Mesenchymal stem cell (in vitro differentiated cells and primary cell): ENCODE measurements at regions not wholly inside any gene's neighbourhood (a gene's known extent, or its start where the extent isn't known, plus 50 kb on each side); places are given as distances from the start of the nearest gene placed in this dataset.

Source experiments
- DNase-seq: peaks from one replicate; pipeline ENCODE4 v3.0.0-alpha.2; 2013
- H2AFZ ChIP-seq: one replicate; pipeline ENCODE4 v1.6.1; 2013; ENCODE audit warnings: low read depth, mild to moderate bottlenecking, control low read depth, inconsistent platforms, low read length, moderate library complexity
- H2AK5ac ChIP-seq: 2 replicates; pipeline ENCODE4 v1.6.1; 2013; ENCODE audit warnings: low read length, moderate library complexity, mild to moderate bottlenecking, inconsistent platforms; ENCODE audit not compliant: severe bottlenecking
- H2BK120ac ChIP-seq: one replicate; pipeline ENCODE4 v1.6.1; 2013; ENCODE audit warnings: low read depth, mild to moderate bottlenecking, inconsistent platforms, low read length, moderate library complexity
- H2BK12ac ChIP-seq, 2 experiments: one replicate each; pipeline ENCODE4 v1.6.1; 2013; ENCODE audit warnings: inconsistent platforms in 2 of 2, low read length in 2 of 2, mild to moderate bottlenecking in 2 of 2, moderate library complexity in 2 of 2, control low read depth in 1 of 2
- H2BK15ac ChIP-seq: one replicate; pipeline ENCODE4 v1.6.1; 2013; ENCODE audit warnings: mild to moderate bottlenecking, low read depth, inconsistent platforms; ENCODE audit not compliant: poor library complexity, severe bottlenecking
- H2BK5ac ChIP-seq: 2 replicates; pipeline ENCODE4 v1.6.1; 2013; ENCODE audit warnings: low read depth, mild to moderate bottlenecking, low read length, control low read depth, inconsistent platforms; ENCODE audit not compliant: poor library complexity, severe bottlenecking
- H3K14ac ChIP-seq, 2 experiments: one replicate each; pipeline ENCODE4 v1.6.1; 2013; ENCODE audit warnings: inconsistent platforms in 2 of 2, low read length in 2 of 2, control low read depth in 1 of 2, mild to moderate bottlenecking in 1 of 2, moderate library complexity in 1 of 2
- H3K18ac ChIP-seq, 2 experiments: one replicate each; pipeline ENCODE4 v1.6.1; 2013; ENCODE audit warnings: inconsistent platforms in 2 of 2, low read length in 2 of 2, control low read depth in 1 of 2, low read depth in 1 of 2, mild to moderate bottlenecking in 1 of 2
- H3K23ac ChIP-seq, 2 experiments: one replicate each; pipeline ENCODE4 v1.6.1; 2013; ENCODE audit warnings: inconsistent platforms in 2 of 2, low read length in 2 of 2, mild to moderate bottlenecking in 2 of 2, moderate library complexity in 2 of 2, control low read depth in 1 of 2
- H3K27ac ChIP-seq: 2 replicates; pipeline ENCODE4 v1.5.1; 2013; ENCODE audit warnings: mild to moderate bottlenecking, moderate library complexity, low read length, control low read depth, inconsistent platforms; ENCODE audit not compliant: poor library complexity, severe bottlenecking
- H3K27me3 ChIP-seq, 2 experiments: 2 replicates each; pipeline versions ENCODE4 v1.6.1 to v1.7.0; 2013; ENCODE audit warnings: low read length in 2 of 2, mild to moderate bottlenecking in 2 of 2, moderate library complexity in 2 of 2, control low read depth in 1 of 2, inconsistent platforms in 1 of 2; ENCODE audit not compliant: control insufficient read depth in 1 of 2, insufficient read depth in 1 of 2
- H3K36me3 ChIP-seq, 2 experiments: 2 replicates each; pipeline versions ENCODE4 v1.6.1 to v1.7.0; 2013; ENCODE audit warnings: low read length in 2 of 2, control low read depth in 1 of 2, inconsistent platforms in 1 of 2, low read depth in 1 of 2, mild to moderate bottlenecking in 1 of 2; ENCODE audit not compliant: insufficient read depth in 2 of 2, control insufficient read depth in 1 of 2
- H3K4ac ChIP-seq, 2 experiments: one replicate each; pipeline ENCODE4 v1.6.1; 2013; ENCODE audit warnings: inconsistent platforms in 2 of 2, low read length in 2 of 2, mild to moderate bottlenecking in 2 of 2, moderate library complexity in 2 of 2, control low read depth in 1 of 2, low read depth in 1 of 2
- H3K4me1 ChIP-seq: 2 replicates; pipeline ENCODE4 v1.6.1; 2013; ENCODE audit warnings: low read depth, low read length, control low read depth; ENCODE audit not compliant: control insufficient read depth, insufficient read depth
- H3K4me2 ChIP-seq: 2 replicates; pipeline ENCODE4 v1.6.1; 2013; ENCODE audit warnings: low read length, mild to moderate bottlenecking, inconsistent platforms; ENCODE audit not compliant: poor library complexity, severe bottlenecking
- H3K4me3 ChIP-seq, 2 experiments: 2 replicates each; pipeline versions ENCODE4 v1.5.1 to v1.7.0; 2013; ENCODE audit warnings: low read length in 2 of 2, mild to moderate bottlenecking in 2 of 2, control low read depth in 1 of 2, low read depth in 1 of 2; ENCODE audit not compliant: insufficient read depth in 1 of 2
- H3K79me1 ChIP-seq: replicated peaks from 2 replicates; pipeline ENCODE4 v1.6.1; 2013; ENCODE audit warnings: mild to moderate bottlenecking, control low read depth, low read length, inconsistent platforms; ENCODE audit not compliant: poor library complexity, severe bottlenecking
- H3K9ac ChIP-seq: 2 replicates; pipeline ENCODE4 v1.7.0; 2013; ENCODE audit warnings: mild to moderate bottlenecking, low read length, moderate library complexity
- H3K9me3 ChIP-seq: 2 replicates; pipeline ENCODE4 v1.7.0; 2013; ENCODE audit warnings: mild to moderate bottlenecking, low read length; ENCODE audit not compliant: control insufficient read depth
- H4K8ac ChIP-seq: one replicate; pipeline ENCODE4 v1.6.1; 2013; ENCODE audit warnings: inconsistent platforms, mild to moderate bottlenecking, low read length, moderate library complexity
- H4K91ac ChIP-seq: one replicate; pipeline ENCODE4 v1.6.1; 2013; ENCODE audit warnings: mild to moderate bottlenecking, low read length, inconsistent platforms
- WGBS: methylation state at CpG from one replicate; pipeline ENCODE4 v1.1.7; 2013; ENCODE audit warnings: mixed read lengths; 5-methylcytosine and 5-hydroxymethylcytosine counted together

- H3K9ac ChIP-seq, result no peak overlapping the region
- H4K8ac ChIP-seq, result no peak overlapping the region
- H3K4me2 ChIP-seq, result no peak overlapping the region
- no peak overlapping the region for H3K18ac ChIP-seq
- no peak overlapping the region for H2AFZ ChIP-seq
- H3K14ac ChIP-seq, result no peak overlapping the region
- no peak overlapping the region for H2BK5ac ChIP-seq
- H3K36me3 ChIP-seq, result no peaks in the 10 kb centered on the region
- H3K79me1 ChIP-seq, result no peaks in the 10 kb centered on the region
- 81% methylated on average over 14 of the region's 14 CpGs for WGBS
- H2BK12ac ChIP-seq, result no peak overlapping the region
- DNase-seq, result no peak
- H2BK120ac ChIP-seq, result no peak overlapping the region
- no peak overlapping the region for H3K23ac ChIP-seq
- H3K4me3 ChIP-seq, result no peak overlapping the region
- H3K27me3 ChIP-seq, result no peaks in the 10 kb centered on the region
- H3K4ac ChIP-seq, result no peak overlapping the region
- no peak overlapping the region for H3K27ac ChIP-seq
- H2AK5ac ChIP-seq, result no peak overlapping the region
- no peak overlapping the region for H4K91ac ChIP-seq
- H3K9me3 ChIP-seq, result no peaks in the 10 kb centered on the region
- H2BK15ac ChIP-seq, result no peak overlapping the region
- H3K4me1 ChIP-seq, result no peaks in the 10 kb centered on the region
These were observed 188.1 kb downstream of the TMEM18 start for GRCh38 chr2:489084-489483.

DNA sequence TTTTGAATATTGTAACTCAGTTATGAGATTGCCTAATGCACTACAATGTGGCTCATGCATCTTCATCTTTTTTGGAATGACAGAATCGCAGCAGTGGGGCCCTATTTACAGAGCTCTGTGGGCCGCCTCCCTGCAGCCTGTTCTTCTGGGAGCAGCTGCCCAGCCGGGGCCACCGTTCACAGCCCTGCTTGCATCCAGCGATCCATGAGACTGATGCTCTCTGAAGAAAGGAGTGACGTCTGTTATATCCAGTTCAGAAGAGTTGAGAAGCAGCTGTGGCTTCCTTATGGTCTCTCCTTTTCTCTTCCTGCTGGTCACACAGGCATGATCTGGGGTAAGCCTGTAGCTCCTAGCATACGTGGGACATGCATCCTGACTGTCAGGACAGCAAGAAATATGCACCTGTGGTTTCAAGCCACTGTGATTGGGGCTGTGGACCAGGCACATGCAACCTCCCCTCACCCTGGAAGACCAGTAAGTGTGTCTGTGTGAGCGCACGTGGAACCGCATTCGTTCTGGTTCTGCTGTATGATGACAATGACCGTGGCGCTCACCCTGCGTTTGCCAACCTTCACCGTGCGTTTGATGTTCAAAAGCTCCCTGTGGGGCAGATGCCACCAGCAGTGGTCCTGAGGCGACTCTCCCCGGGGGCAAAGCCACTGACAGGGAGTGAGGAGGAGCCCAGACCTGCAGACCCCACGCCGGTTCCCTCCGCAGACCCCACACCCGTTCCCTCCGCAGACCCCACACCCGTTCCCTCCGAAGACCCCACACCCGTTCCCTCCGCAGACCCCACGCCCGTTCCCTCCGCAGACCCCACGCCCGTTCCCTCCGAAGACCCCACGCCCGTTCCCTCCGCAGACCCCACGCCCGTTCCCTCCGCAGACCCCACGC, 189.8 kb downstream of the TMEM18 start:
- Histone ChIP-seq H2AK5ac (no peak overlapping the region), H3K18ac (no peak overlapping the region), H2BK120ac (no peak overlapping the region), H3K79me1 (no peaks in the 10 kb centered on the region), H4K91ac (no peak overlapping the region), H3K4me2 (no peak overlapping the region), H3K4me1 (no peaks in the 10 kb centered on the region), H3K36me3 (no peaks in the 10 kb centered on the region), H3K9ac (no peak overlapping the region), H2BK15ac (no peak overlapping the region), H3K27ac (no peak overlapping the region), H2BK12ac (no peak overlapping the region), H3K9me3 (no peaks in the 10 kb centered on the region), H2BK5ac (no peak overlapping the region), H3K14ac (no peak overlapping the region), H3K27me3 (no peaks in the 10 kb centered on the region), H4K8ac (no peak overlapping the region), H3K4me3 (no peak overlapping the region), H2AFZ (no peak overlapping the region), H3K23ac (no peak overlapping the region), H3K4ac (no peak overlapping the region)
- WGBS, result 87% methylated on average over 25 of the region's 40 CpGs
- DNase-seq, result no peak

DNA sequence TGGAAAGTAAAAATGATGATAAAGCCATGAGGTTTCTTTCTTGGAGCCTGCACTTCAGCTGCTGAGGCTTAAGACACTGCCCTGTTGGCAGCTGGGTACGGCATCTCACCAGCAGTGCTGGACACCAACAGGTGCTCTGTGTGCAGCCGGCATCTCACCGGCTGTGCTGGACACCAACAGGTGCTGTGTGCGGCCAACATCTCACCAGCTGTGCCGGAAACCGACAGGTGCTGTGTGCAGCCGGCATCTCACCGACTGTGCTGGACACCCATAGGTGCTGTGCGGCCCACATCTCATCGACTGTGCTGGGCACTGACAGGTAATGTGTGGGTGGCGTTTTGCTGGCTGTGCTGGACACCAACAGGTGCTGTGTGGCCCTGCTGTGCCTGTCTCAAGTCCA, 190.8 kb downstream of the TMEM18 start:
- no peak overlapping the region for H3K4me2 ChIP-seq
- H4K8ac ChIP-seq, result no peak overlapping the region

DNA sequence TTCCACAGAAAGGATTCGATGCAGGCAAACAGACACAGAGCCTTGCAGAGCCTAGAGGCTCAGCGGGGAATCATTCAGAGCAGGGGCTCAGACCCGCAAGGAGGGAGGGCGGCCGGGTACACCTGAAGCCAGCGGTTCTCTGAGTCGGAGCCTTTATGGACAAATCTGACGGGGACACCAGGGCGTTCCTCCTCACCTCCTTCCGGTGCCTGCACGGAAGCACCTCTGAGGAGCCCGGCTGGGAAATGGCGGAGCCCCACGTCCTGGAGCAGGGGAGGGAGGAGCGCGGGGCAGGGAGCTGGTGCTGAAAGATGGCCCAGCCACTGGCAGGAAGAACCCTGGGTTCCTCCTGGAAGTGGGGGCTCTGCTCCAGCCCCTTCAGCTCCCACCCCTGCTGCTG, 193.5 kb upstream of the ALKAL2 start:
- no peak overlapping the region for H3K27ac ChIP-seq
- H3K9me3 ChIP-seq, result no peaks in the 10 kb centered on the region
- H4K91ac ChIP-seq, result no peak overlapping the region
- no peak overlapping the region for H3K4me3 ChIP-seq
- 78% methylated on average over 14 of the region's 16 CpGs for WGBS
- no peak overlapping the region for H3K4me2 ChIP-seq
- H2AFZ ChIP-seq, result no peak overlapping the region
- H3K79me1 ChIP-seq, result no peaks in the 10 kb centered on the region
- H3K27me3 ChIP-seq, result peaks cover 6 to 8% of the 10 kb centered on the region in 2 experiments
- no peak overlapping the region for H2BK5ac ChIP-seq
- peaks cover 6% of the 10 kb centered on the region for H3K4me1 ChIP-seq
- no peak overlapping the region for H3K4ac ChIP-seq
- H2BK120ac ChIP-seq, result no peak overlapping the region
- no peak overlapping the region for H3K18ac ChIP-seq
- DNase-seq, result no peak
- no peak overlapping the region for H2BK12ac ChIP-seq
- no peak overlapping the region for H3K23ac ChIP-seq
- H4K8ac ChIP-seq, result no peak overlapping the region
- H3K9ac ChIP-seq, result no peak overlapping the region
- no peaks in the 10 kb centered on the region for H3K36me3 ChIP-seq
- no peak overlapping the region for H2AK5ac ChIP-seq
- no peak overlapping the region for H2BK15ac ChIP-seq
- H3K14ac ChIP-seq, result no peak overlapping the region

More for the DNA sequence above, 190.8 kb downstream of the TMEM18 start:
- Histone ChIP-seq H2BK12ac (no peak overlapping the region), H2BK15ac (no peak overlapping the region), H3K9ac (no peak overlapping the region), H3K36me3 (no peaks in the 10 kb centered on the region), H3K18ac (no peak overlapping the region), H3K9me3 (no peaks in the 10 kb centered on the region), H3K14ac (no peak overlapping the region), H3K27me3 (no peaks in the 10 kb centered on the region), H2BK120ac (no peak overlapping the region), H2AFZ (no peak overlapping the region), H3K23ac (no peak overlapping the region), H2AK5ac (no peak overlapping the region), H4K91ac (no peak overlapping the region), H3K4me1 (no peaks in the 10 kb centered on the region), H2BK5ac (no peak overlapping the region), H3K79me1 (no peaks in the 10 kb centered on the region), H3K4ac (no peak overlapping the region), H3K4me3 (no peak overlapping the region), H3K27ac (no peak overlapping the region)
- 86% methylated on average over 11 of the region's 11 CpGs for WGBS
- no peak for DNase-seq
